ENCODE measurements at regions not wholly inside any gene's neighbourhood (a gene's known extent, or its start where the extent isn't known, plus 50 kb on each side); places are given as distances from the start of the nearest gene placed in this dataset.

DNA sequence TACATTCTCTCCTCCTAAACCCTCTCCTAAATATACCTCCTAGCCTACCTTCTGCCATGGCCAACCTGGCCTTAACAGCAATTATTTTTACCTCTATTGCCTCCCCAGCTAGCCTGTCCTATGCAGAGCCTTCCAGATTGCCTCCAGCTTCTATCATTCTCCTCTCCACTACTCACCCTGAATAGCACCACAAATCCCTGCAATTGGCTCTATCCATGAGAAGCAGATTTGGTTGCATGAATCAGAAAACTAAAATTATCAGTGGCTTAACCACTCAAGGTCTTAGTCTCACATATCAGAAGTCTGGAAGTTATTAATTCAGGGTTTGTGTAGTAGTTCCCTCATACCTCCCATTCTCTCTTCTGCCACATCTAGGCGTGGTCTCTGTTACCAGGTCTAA is 120.3 kb upstream of the CACUL1 start:
- TF ChIP-seq GATA3 (IDR thresholded peaks at IDR 0.05; ENCODE audit: low read depth, low read length) (no peak), GATA2 (IDR thresholded peaks at IDR 0.05; ENCODE audit: low read depth, low read length) (no peak)

All from SH-SY5Y (cell line).